Esophagus squamous epithelium (tissue), 5 donors: ENCODE measurements at regions not wholly inside any gene's neighbourhood (a gene's known extent, or its start where the extent isn't known, plus 50 kb on each side); places are given as distances from the start of the nearest gene placed in this dataset.

ENCODE experiments used
- DNase-seq: peaks from one replicate; lab custom pipeline; 2025; lab: John Stamatoyannopoulos, UW
- H3K27ac ChIP-seq, 4 donors: fragments of 200-600 bp; sonication (generic); one replicate each; pipeline ENCODE4 v1.5.1; 2016 to 2019; ENCODE audit warnings: mild to moderate bottlenecking in 1 of 4
- H3K27me3 ChIP-seq, 4 donors: fragments of 200-600 bp; sonication (generic); 1 replicate in 3 of 4; 2 replicates in 1 of 4; pipeline versions ENCODE4 v1.5.1 to v1.6.0; 2017 to 2021; ENCODE audit warnings: antibody characterized with exemption in 1 of 4
- H3K36me3 ChIP-seq, 3 donors: fragments of 200-600 bp; sonication (generic); one replicate each; pipeline ENCODE4 v1.5.1; 2016 to 2019
- H3K4me1 ChIP-seq, 3 donors: fragments of 200-600 bp; sonication (generic); one replicate each; pipeline ENCODE4 v1.5.1; 2017 to 2019
- H3K4me3 ChIP-seq, 4 donors: fragments of 200-600 bp; sonication (generic); 1 replicate in 3 of 4; 2 replicates in 1 of 4; pipeline ENCODE4 v1.5.1; 2016 to 2019; ENCODE audit warnings: mild to moderate bottlenecking in 2 of 4, moderate library complexity in 1 of 4
- H3K9me3 ChIP-seq, 3 donors: fragments of 200-600 bp; sonication (generic); one replicate each; pipeline ENCODE4 v1.5.1; 2016 to 2019
- POLR2A ChIP-seq, 4 donors: fragments of 450-650 bp; IDR thresholded peaks; one replicate each; pipeline ENCODE4 v1.6.1; 2017; ENCODE audit warnings: antibody characterized with exemption in 4 of 4, mild to moderate bottlenecking in 4 of 4, moderate library complexity in 3 of 4
- WGBS, 2 donors: methylation state at CpG; one replicate each; pipeline ENCODE4 v1.1.5; 2018; 5-methylcytosine and 5-hydroxymethylcytosine counted together
- intact Hi-C: fragments of 100-400 bp; cut with DNase I; formaldehyde crosslinking; loops from one replicate; pipeline ENCODE4 v1.15.0; 2022
- TF ChIP-seq, protein P1 (sequence below), 6 experiments: fragments of 450-650 bp in 4 of 6; fragments of 200-600 bp in 2 of 6; sonication (generic) in 2 of 6; IDR thresholded peaks; one replicate each; pipeline ENCODE4 v1.5.1; 2016 to 2019; ENCODE audit warnings: antibody characterized with exemption in 6 of 6, mild to moderate bottlenecking in 4 of 6, moderate library complexity in 4 of 6
- donor health status: DM: yes; HTN: yes; CAD: no.

DNA sequence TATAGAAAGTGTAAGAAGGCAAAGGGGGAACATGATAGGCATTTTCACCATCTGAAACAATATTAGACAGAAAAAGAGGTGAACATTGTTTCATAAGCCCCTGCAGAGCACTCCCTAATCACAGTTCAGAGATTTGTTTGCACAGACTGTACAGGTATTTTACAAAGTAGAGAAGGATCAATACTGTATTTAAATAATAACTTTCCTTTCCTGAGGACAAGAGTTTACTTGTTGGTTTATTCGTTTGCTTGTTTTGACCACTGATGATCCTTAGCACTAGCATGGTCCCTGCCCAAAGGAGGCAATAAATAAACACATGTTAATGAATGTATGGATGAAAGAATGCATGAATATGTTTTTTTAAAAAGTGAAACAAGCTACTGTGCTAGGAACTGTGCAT lies 690.1 kb upstream of the COBL start:
- Histone ChIP-seq H3K4me3 (no peak overlapping the region), H3K9me3 (no peaks in the 10 kb centered on the region), H3K27me3 (no peaks in the 10 kb centered on the region), H3K4me1 (no peaks in the 10 kb centered on the region), H3K36me3 (no peaks in the 10 kb centered on the region), H3K27ac (no peak overlapping the region)
- 61 to 65% methylated on average over 1 of the region's 1 CpG for WGBS, 2 donors
- TF ChIP-seq, protein P1, sequence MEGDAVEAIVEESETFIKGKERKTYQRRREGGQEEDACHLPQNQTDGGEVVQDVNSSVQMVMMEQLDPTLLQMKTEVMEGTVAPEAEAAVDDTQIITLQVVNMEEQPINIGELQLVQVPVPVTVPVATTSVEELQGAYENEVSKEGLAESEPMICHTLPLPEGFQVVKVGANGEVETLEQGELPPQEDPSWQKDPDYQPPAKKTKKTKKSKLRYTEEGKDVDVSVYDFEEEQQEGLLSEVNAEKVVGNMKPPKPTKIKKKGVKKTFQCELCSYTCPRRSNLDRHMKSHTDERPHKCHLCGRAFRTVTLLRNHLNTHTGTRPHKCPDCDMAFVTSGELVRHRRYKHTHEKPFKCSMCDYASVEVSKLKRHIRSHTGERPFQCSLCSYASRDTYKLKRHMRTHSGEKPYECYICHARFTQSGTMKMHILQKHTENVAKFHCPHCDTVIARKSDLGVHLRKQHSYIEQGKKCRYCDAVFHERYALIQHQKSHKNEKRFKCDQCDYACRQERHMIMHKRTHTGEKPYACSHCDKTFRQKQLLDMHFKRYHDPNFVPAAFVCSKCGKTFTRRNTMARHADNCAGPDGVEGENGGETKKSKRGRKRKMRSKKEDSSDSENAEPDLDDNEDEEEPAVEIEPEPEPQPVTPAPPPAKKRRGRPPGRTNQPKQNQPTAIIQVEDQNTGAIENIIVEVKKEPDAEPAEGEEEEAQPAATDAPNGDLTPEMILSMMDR (IDR thresholded peaks at IDR 0.05) = no peak
- no peak for TF ChIP-seq POLR2A (IDR thresholded peaks at IDR 0.05)
- no peak for DNase-seq
- intact Hi-C loops = no loop called here

DNA sequence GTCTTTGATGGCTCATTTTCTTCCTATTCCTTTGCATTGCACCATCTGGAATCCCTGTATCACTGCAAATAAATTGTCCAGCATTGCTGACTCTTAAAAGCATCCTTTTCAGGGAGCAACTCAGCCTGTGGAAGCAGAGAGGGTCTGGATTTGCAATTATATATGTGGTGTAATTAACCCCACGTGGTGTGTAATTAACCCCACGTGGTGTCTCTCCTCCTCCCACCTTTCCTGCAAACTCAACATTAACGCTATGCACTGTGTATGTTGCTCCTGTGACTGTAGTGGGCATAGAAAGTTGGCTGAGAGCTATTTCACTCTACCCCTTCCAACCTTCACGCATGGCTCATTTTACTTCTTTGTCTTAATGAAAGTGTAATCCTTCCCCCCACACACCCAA lies 689.0 kb upstream of the COBL start:
- 54 to 58% methylated on average over 4 of the region's 4 CpGs for WGBS, 2 donors
- H3K36me3 ChIP-seq = no peaks in the 10 kb centered on the region
- no peak for DNase-seq
- intact Hi-C loops = no loop called here
- no peak overlapping the region for H3K27ac ChIP-seq
- H3K4me1 ChIP-seq = no peaks in the 10 kb centered on the region
- no peak for TF ChIP-seq POLR2A (IDR thresholded peaks at IDR 0.05)
- TF ChIP-seq, protein P1 (IDR thresholded peaks at IDR 0.05) = no peak
- no peaks in the 10 kb centered on the region for H3K9me3 ChIP-seq
- H3K27me3 ChIP-seq = no peaks in the 10 kb centered on the region
- no peak overlapping the region for H3K4me3 ChIP-seq

DNA sequence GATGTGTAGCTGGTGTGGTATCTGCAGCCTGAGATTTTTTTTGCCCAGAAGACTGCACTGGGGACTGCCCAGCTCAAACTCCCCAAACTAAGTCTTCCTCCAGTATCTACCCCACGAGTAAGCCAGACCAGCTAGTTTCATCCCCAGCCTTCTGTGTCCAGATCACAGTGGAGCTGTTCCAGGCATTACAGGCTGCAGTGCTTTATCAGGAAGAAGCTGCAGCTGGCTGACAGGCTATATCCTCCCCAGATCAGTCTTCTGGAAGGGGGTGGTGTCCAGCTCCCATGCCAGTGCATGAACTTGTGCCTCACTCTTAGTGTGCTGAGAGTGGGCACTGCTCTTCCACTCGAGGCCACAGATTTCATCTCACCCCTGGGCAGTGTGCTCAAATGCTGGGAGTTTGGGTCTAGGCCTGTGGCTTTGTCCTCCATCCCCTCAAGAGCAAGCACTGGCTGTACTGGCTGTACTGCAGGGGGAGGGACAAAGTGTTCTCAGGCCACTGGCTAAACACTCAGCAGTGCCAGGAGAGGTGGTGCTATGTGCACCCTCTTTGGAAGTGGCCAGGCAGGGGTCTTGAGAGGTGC lies 679.1 kb upstream of the COBL start:
- no peak for DNase-seq
- Histone ChIP-seq H3K4me3 (no peak overlapping the region), H3K27ac (no peak overlapping the region), H3K36me3 (no peaks in the 10 kb centered on the region), H3K9me3 (peaks cover 0 to 3% (median 0%) of the 10 kb centered on the region in 3 donors), H3K27me3 (no peaks in the 10 kb centered on the region), H3K4me1 (no peaks in the 10 kb centered on the region)
- 25 to 29% methylated on average over 1 of the region's 2 CpGs for WGBS, 2 donors
- intact Hi-C loops = no loop called here
- TF ChIP-seq, protein P1 (IDR thresholded peaks at IDR 0.05) = no peak
- TF ChIP-seq POLR2A (IDR thresholded peaks at IDR 0.05) = no peak

DNA sequence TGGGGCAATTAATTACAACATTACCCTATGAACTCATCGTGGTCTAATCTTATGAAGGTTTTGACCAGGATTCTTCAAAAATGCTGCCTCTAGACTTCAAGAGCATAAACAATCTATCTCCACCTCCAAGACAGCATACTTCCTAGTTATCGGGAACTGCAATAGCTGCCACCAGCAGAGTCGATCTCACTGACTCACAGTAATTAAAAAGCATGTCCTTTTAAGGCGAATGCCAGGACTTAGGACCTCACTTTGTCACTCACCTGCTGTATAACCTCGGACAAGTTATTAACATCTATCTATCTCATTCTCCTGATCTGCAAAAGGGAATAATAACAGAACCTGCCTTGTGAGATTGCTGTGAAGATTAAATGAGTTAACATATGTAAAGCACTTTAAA lies 666.0 kb upstream of the COBL start:
- TF ChIP-seq POLR2A (IDR thresholded peaks at IDR 0.05) = no peak
- TF ChIP-seq, protein P1 (IDR thresholded peaks at IDR 0.05) = no peak
- DNase-seq = no peak
- H3K4me1 ChIP-seq = no peaks in the 10 kb centered on the region
- H3K36me3 ChIP-seq = no peaks in the 10 kb centered on the region
- WGBS, 2 donors = 40 to 55% methylated on average over 5 of the region's 5 CpGs
- H3K27me3 ChIP-seq = no peaks in the 10 kb centered on the region
- no peak overlapping the region for H3K27ac ChIP-seq
- intact Hi-C loops = no loop called here
- no peaks in the 10 kb centered on the region for H3K9me3 ChIP-seq
- no peak overlapping the region for H3K4me3 ChIP-seq

DNA sequence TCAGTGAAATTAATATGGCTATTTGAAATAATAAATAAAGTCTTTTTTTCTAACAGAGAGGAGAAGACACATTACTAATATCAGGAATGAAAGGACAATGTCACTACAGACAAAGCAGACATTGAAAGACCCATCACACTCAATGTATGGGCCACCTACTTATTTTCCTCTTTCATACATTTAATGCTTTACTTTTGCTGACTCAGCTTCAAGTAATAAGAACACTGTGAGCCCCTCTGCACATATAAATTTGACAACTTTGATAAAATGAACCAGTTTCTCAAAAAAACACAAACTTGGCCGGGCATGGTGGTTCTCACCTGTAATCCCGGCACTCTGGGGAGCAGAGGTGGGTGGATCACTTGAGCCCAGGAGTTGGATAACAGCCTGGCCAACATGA lies 664.2 kb upstream of the COBL start:
- no peaks in the 10 kb centered on the region for H3K27me3 ChIP-seq
- H3K9me3 ChIP-seq = no peaks in the 10 kb centered on the region
- DNase-seq = no peak
- intact Hi-C loops = no loop called here
- WGBS, 2 donors = 63 to 77% methylated on average over 2 of the region's 2 CpGs
- H3K4me3 ChIP-seq = no peak overlapping the region
- no peaks in the 10 kb centered on the region for H3K4me1 ChIP-seq
- H3K27ac ChIP-seq = no peak overlapping the region
- TF ChIP-seq, protein P1 (IDR thresholded peaks at IDR 0.05) = no peak
- no peak for TF ChIP-seq POLR2A (IDR thresholded peaks at IDR 0.05)
- no peaks in the 10 kb centered on the region for H3K36me3 ChIP-seq
